22Rv1 (cell line): ENCODE measurements at regions not wholly inside any gene's neighbourhood (a gene's known extent, or its start where the extent isn't known, plus 50 kb on each side); places are given as distances from the start of the nearest gene placed in this dataset.

Source experiments
- CTCF ChIP-seq: fragments of 450-650 bp; IDR thresholded peaks from 2 replicates; pipeline ENCODE4 v1.5.1; 2017; ENCODE audit warnings: mild to moderate bottlenecking
- ZFX ChIP-seq: fragments of 450-650 bp; IDR thresholded peaks from 2 replicates; pipeline ENCODE4 v1.6.1; 2017; ENCODE audit warnings: antibody characterized with exemption, borderline replicate concordance

- no peak for TF ChIP-seq CTCF
- no peak for TF ChIP-seq ZFX
Observed at GRCh38 chr1:185385991-185386390, 68.9 kb upstream of the IVNS1ABP start.
